ENCODE measurements at regions not wholly inside any gene's neighbourhood (a gene's known extent, or its start where the extent isn't known, plus 50 kb on each side); places are given as distances from the start of the nearest gene placed in this dataset.
"Not testable (repeated sequence)": the region's sequence is repeated elsewhere in the genome, so short reads cannot be mapped to it uniquely, and the experiment has no call there.

DNA sequence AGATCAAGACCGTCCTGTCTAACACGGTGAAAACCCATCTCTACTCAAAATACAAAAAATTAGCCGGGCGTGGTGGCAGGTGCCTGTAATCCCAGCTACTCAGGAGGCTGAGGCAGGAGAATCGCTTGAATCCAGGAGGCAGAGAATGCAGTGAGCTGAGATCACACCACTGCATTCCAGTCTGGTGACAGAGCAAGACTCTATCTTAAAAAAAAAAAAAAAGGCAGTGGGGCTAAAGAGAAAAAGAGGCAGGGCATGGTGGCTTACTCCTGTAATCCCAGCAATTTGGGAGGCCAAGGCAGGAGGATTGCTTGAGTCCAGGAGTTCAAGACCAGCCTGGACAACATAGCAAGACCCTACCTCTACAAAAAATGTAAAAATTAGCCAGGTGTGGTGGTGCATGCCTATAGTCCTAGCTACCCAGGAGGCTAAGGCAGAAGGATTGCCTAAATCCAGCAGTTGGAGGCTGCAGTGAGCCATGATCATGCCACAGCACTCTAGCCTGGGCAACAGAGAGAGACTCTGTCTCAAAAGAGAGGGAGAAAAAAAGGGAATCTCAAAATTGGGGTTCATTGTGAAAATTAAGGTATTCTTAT, 106.4 kb downstream of the SKIDA1 start:
- not testable (repeated sequence) for TF ChIP-seq YY1 (IDR thresholded peaks at IDR 0.05; ENCODE audit: insufficient read depth, insufficient read length); ZNF274 (IDR thresholded peaks at IDR 0.05; ENCODE audit: low read depth, low read length)

Data from NT2/D1 (cell line).